ENCODE measurements at regions not wholly inside any gene's neighbourhood (a gene's known extent, or its start where the extent isn't known, plus 50 kb on each side); places are given as distances from the start of the nearest gene placed in this dataset.

DNA sequence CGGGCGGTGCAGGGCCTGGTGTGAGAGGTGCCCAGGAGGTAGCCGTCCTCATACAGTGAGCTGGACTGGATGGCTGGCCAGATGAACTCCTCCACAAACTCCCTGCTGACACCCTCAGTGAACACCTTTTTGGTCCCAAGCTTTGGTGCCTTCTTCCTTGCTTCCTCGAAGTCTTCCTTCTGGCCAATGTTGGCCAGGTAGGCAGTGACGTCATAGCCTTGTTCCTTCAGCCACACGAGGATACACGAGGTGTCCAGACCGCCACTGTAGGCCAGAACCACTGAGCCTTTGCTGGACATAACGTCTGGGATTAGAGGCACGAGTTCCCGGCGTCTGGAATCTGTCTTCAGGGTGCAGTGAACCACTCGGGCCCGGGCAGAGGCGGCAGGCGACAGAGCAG lies 206.8 kb upstream of the SP4 start:
- no peak for DNase-seq (ENCODE audit: low spot score)

DNA sequence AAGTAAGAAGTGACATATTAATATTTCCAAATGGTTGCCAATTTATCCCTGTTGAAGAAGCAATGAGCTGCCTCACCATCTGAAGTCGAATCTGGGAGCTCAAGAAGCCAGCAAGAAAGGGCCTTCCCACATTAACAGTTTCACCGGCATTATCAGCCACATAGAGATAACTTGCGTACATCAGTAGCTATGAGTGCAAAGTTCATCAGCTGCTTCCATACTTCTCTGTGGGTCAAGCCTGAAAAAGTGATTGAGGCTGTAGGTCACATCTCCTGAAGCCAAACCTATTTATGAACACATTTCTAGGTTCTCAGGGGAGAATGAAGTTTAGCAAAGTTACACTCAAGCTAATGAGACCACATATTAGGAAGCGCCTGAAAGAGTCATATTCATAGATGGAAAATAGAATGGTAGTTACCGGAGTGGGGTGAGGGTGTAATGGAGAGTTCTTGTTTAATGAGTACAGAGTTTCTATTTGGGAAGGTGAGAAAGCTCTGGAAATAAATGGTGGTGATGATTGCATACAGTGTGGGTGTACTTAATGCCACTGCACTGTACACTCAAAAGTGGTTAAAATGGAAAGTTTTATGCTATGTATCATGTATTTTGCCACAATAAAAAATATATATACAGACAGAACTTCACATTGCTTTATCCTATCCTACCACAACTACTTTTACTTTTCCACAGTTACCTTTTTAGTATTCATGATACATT lies 189.3 kb upstream of the SP4 start:
- DNase-seq (ENCODE audit: low spot score): no peak

DNA sequence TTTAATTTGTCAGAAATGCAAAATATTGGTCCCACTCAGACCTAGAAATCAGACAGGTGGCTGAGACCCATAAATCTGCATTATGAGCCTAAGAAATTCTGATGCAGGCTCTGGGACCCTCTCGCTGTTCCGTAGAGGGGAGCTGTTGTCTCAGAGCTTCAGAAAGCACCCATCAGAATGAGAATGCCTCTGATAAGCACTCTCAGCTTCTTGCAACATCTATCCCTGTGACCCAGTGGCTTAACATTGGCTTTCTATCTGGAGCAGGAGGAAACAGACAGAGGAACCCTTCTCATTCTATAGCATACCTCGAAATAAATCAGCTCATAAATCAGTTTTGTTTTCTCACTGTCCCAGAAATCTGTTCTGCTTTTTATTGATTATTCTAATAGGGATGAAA lies 184.6 kb upstream of the SP4 start:
- DNase-seq (ENCODE audit: low spot score): no peak

DNA sequence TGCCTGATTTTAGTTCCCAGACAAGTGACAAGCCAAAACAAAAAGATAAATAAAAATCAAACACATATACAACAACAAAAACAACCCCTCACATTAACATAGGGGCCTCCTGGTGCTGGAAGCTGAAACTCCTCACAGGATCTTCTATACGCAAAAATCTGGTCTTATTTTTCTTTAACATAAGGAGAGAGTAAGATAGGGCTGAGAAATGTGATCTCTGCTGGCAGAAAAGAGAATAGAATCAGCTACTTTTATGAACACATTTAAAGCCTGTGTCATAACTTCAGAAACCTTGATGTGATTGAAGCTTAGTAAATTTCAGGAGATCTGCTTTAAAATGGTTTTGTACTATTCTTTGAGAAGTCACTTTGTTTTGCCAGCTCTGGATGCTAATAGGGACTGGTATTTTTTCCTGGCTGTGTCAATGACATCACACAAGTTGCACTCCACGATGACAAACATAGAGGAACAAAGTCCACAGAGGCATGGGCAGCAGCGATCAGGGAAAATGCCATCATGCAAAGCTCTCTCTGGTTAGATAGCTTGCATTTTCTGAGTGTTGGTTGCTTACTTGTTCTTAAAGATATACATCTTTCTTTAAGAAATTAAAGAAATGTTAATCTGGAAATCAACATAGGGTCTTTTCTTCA lies 176.6 kb upstream of the SP4 start:
- no peak for DNase-seq (ENCODE audit: low spot score)

DNA sequence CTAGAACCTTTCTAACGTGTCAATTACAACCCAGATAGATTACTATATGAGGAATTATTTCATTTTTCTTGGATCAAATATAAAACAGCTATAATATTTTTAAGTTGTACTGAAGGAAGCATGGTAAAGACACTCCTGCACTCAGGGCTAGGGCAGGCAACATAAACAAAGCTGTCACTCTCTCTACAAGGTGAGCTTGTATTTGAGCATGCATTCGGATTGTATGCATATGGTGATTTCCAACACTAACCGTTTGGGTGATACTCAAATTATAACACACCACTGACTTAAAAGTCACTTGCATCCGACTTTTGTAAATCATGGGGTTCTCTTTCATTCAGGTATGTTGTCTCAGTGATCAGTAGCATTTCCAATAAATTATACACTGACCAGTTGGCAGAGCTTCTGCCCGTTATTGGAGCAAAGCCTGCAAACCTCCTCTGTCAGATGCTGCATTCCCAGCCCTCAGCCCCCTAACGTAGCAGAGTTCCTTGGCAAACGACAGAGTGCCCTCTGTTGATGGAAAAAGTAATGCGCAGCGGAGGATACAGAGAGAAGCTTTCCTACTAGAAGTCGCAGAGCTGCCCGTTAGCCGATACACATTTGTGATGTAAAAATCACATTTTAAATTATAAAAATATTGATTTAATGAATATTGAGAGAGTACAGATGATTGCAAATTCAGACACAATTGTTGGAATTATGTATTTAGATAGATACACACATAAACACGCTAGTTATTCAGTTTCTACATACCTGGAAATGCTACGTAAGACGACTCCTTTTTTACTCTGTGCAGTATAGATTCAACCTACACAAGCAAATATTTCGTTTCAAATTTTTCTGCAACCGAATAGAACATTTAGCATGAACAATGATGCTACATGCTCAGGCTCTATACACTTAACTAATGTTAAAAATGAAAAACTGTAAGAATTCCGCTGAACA lies 173.9 kb upstream of the SP4 start:
- peak; percentile 57 for DNase-seq (ENCODE audit: low spot score)

DNA sequence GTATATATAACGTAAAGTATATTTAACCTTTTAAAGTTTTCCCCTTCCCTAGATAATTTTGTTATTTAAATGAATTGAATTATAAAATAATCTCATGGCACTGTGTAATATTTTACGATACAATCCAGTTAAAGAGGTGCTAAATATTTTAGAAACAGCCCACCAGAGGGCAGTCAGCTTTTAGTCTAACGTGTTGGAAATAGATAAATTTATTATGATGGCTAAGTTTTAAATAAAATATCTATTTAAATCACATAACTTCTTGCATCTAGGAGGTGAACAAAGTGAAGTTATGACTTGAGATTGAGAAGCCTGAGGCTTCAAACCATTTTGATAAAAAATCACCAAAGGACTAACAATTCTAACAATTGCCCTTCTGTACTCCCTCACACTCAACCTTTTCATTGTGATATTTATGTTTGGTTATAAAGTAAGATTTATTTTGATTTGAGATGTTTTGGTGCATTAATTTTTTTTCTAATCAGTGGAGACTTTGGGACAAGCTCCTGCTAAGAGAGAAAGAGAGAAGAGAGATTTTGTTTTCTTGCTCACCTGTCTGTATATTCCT lies 171.5 kb upstream of the SP4 start:
- peak; percentile 10 for DNase-seq (ENCODE audit: low spot score)

DNA sequence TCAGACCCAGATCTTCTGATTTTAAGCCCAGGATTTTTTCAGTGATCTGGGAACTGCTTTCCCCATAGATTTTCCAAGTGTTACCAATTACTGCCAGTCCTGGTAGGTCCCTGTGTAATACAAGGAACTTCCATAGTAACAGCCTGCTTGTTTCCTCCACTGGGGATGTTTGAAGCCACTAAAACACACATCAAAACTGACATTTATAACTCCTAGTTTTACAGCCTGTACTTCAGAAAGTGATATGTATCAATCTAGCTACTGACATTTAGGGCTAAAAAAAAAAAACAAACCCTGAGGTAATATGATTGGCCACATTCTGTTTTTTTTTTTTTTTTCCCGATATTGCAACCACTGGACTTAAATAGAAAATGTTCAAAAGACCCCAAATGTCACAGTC lies 166.9 kb upstream of the SP4 start:
- no peak for DNase-seq (ENCODE audit: low spot score)

DNA sequence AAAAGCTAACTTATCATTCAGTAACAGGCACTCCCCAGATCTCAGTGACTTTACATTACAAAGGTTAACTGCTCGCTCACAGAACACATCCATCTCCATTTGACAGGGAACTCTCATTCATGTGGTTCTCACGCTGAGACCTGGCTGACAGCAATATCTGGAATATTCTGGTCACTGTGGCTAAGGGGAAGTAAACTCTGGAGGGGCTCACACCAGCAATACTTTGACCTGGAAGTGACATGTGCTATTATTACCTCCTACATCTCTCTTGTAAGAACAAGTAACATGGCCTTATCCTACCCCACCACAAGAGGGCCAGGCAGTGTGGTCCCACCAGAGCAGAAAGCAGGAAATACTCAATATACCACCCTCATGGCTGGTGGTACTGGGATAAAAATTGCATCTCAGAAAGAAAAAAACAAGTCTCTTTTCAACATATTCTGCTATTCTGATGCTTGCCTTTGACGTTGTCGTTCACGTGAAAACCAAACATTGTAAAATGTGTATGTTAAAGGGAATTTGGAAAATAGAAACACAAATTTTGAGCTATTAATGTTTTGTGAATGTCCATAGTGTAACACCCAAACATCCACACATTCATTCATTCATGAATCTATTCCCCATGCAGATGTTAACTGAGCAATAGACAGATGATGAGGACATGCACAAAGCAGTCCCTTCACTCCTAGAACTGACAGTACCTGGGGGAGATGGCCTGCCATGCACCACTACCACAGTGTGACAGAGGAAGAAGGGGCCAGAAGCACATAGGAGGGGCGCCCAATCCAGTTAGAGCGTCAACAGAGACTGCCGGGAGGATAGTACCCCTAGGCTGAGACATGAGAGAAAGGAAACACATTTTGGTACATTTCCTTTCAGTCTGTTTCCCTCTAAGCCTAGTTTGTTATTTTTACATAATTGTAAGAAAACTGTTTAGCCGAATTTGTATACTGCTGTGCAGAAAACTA lies 166.0 kb upstream of the SP4 start:
- peak; percentile 43 for DNase-seq (ENCODE audit: low spot score)

DNA sequence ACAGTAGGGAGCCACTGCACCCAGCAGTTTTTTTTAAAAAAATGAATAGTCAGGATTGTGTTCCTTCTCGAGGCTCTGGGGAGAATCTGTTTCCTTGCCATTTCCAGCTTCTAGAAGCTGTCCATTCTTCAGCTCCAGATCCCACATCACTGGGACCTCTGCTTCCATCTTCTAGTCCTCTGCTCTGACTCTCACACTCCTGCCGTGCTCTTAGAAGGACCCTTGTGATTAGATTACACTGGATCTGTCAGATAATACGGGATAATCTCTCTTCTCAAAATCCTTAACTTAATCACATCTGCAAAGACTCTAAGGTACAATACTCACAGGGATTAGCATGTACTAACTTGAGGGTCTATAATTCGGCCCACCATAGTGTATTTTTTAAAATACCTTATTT lies 158.9 kb upstream of the SP4 start:
- DNase-seq (ENCODE audit: low spot score): no peak

DNA sequence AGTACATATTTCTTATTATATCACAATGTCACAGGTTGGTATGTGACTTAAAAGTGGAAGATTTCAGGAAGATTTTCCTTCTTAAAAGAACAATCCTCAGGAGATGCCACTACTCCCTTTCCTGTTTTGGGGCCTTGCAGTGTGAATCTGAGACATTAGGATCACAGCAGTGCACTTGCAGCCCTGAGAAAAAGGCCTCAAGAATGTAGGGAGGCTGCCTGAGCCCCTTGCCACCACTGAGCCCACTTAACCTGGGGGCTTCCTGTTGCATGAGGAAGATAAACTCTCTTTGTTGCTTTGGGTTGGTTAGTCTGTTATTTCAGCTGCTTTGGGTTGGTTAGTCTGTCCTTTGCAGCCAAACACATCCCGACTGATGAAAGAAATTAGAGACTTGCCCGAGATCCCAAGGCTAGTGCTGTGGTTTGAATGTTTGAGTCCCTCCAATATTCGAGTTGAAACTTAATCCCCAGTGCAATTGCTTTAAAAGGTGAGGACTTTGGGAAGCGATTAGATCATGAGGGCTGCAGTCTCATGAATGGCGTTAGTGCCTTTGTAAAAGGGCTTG lies 151.3 kb upstream of the SP4 start:
- DNase-seq (ENCODE audit: low spot score): no peak

DNA sequence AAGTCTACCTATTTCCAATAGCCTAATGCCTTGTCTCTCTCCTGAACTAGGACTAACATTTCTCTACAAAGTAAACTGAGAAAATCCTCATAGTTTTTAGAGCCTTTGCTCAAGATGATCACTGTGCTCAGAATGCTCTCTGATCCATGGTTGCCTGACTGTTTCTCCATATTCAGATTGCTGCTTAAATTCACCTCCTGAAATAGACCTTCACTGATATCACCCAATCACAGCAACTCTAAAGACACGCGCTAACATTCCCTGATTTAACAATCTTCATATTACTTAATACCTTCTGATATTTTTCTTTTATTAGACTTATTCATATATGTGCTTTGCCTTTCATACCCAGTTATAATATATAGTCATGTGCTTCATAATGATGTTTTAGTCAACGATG lies 148.9 kb upstream of the SP4 start:
- DNase-seq (ENCODE audit: low spot score): no peak

DNA sequence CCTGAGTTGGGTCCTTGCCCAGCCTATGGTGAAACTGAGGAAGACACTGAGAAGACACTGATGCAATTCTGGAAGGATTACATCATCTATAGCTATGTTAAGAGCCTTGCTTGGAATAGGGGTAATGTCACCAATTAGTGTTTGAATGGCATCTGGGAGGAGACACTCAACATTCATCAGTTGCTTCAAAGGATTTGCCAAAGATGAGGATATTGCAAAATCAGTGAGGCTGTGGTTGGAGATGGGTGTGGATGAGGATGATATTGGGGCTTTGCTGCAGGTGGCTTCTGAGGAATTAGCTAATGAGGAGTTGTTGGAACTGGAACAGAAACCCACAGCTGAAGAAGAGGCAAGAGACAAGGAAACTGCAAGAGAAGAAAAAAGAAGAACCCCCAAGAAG lies 146.7 kb upstream of the SP4 start:
- DNase-seq (ENCODE audit: low spot score): no peak

DNA sequence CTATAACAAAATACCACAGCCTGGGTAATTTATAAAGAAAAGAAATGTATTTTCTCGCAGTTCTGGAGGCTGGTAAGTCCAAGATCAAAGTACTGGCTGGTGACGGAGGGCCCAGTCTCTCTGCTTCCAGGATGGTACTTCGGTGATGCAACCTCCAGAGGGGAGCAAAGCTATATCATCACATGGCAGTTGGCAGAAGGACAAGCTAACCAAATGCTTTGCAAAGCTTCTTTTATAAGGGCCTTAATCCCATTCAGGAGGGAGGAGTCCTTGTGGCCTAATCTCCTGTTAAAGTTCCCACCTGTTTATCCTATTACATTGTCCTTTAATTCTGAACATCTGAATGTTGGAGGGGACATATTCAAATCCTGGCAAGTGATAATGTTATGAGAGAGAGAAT lies 134.1 kb upstream of the SP4 start:
- no peak for DNase-seq (ENCODE audit: low spot score)

DNA sequence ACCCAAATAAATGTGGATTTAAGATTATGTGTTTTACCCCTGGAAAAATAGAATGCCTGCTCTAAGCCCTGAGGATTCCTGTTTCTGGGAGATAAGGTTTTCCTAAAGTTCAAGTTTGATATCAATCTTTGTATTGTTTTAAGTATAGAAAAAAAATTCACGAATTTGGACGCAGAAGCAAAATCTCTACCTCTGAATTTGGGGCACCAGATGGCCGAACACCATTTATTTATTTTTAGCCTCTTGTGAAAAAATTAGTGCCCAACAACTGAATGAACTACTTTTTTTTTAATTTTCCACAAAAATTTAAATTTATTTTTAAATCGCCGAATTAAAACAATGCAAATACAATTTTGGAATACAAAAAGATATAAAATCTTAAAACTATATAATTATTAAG lies 128.1 kb upstream of the SP4 start:
- no peak for DNase-seq (ENCODE audit: low spot score)

DNA sequence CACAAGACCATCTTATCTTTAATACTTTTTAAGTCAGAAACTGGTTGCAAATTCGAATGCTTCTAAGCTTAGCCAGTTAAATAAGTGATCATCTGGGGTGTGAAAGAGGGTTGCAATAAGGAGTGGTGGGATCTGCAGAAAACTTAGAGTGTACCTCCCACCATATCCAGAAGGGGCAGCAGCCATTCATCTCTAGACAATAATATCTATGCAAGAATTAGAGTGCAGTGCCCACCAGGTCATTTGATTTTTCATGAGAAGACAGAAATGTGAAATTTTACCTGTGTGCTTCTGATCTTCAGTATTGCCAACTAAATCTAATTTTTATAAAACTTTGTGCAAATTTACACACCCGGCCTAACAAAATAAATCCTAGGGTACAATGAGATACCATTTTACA lies 127.2 kb upstream of the SP4 start:
- DNase-seq (ENCODE audit: low spot score): no peak

DNA sequence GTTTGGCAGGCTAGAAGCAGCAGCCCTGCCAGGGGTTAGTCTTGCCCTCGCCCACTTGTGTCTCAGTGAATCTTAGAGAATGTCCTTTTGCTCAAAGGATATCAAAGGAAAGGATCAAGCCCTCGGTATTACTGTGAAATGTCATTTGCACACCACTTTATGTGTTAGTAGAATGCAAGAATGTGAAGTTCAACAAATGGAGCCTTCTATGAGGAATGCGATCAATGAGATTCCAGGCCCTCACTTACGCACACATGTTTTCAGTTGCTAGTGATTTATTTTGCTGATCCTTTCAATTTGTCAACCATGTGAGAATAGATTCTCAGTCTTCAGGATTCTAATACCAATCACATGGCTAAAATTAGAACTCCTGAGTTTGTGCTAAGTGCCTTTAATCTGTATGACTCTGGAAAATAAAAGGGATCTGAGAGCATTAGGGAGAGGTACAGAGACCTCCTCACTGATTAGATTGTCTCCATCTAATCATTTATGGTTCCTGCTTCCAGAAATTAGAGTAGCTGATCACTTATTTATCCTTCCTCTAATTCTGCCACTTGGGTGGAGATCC lies 123.0 kb upstream of the SP4 start:
- DNase-seq (ENCODE audit: low spot score): no peak

DNA sequence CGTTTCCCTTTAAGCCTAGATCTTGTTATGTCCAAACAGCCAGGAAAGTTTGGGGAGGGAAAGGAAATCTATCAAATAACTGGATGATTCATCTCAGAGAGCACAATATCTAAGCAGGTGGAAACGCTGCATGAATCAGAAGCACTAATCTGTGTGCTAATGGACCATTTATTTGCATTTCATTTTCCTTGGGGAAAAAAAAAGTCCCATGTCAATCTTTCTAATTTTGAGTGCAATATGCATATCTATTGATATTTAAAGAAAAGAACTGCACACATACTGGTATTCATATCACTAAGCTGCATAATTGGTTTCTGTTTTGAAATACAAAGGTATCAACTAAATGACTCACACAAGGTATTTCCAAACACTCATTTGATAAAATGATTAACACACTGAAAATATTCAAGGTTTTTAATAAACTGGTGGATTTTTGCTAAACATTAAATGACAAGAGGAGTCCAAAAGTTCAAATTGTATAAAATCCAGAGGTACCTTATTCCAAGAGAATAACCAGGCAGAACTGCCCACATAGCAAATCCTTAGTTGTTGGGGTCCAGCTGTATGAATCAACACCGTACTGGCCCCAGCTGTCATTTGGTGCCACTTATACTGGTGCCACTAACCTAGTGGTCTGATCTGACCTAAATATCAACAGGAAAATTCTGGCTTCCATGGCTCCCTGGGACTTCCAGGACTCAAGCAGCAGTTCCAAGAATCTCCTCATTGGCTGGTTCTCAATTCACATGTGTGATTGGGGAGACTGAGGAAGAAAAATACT lies 122.2 kb upstream of the SP4 start:
- DNase-seq (ENCODE audit: low spot score): no peak

DNA sequence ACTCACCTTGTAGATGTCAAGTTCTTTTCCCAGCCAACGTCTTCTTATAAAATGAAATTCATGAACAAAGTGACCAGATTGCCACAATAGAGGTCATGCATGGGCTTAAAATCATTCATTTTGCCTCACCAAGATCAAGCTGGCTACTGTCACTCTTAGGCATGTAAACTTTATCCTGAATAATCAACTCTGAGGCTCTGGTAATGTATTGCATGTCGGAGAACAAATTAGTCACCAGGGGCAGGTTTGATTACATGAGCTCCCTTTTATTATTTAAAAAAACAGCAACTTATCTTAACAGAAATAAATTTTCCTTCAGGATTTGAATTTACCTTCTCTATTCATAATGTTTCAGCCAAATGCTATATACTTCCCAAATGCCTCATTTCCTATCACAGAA lies 112.9 kb upstream of the SP4 start:
- no peak for DNase-seq (ENCODE audit: low spot score)

DNA sequence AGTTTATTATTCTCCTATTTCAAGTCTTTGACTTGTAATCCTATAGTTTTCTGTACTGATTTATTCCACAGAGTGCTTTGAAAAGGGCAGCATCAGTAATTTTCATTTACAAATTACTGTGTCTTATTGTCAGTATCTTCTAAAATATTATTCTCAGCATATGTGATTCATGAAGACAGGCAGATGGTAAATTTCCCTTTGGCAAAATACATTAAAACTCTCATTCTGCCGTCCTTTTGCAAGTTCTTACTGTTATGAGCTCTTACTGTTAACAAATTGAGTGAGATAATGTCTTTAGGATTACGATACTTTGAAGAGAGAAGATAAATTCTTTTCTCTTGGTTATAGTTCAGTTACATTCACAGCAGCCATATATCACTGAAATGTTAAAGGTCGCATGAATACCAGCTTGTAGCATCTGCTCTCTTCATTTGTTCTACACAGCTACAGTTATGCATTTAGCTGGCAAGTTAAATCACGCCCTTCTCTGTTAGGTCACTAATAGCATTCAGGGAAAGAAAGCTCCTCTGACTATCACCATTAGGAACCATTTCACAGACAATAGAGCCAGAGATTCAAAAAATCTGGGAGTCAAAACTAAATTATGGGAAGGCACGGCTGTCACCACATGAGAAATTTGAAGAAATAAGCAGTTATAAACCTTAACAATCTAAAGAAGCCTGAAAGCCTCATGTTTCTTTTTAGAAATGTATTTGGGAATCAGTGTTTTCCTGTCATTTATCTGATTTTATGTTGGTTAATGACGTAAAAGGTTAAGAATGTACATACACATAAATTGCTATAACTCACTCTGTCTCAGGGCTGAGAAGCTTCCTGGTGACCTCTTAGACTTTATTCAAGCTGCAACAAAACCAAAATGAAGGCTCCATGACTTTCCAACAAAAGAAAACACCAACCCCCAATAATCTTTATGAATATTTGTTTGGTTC lies 109.6 kb upstream of the SP4 start:
- DNase-seq (ENCODE audit: low spot score): no peak
